B cell (primary cell): ENCODE measurements at regions not wholly inside any gene's neighbourhood (a gene's known extent, or its start where the extent isn't known, plus 50 kb on each side); places are given as distances from the start of the nearest gene placed in this dataset.

Experiments used
- EZH2 ChIP-seq: IDR thresholded peaks from 2 replicates; pipeline ENCODE4 v1.6.1; 2012; ENCODE audit warnings: borderline replicate concordance, low read depth, mild to moderate bottlenecking, moderate library complexity, low read length; ENCODE audit not compliant: insufficient read depth, poor library complexity, severe bottlenecking
- TF ChIP-seq, protein P1 (sequence below): fragments of 200-600 bp; IDR thresholded peaks from one replicate; pipeline ENCODE4 v1.8.0; 2022; ENCODE audit warnings: antibody characterized with exemption, mild to moderate bottlenecking

DNA sequence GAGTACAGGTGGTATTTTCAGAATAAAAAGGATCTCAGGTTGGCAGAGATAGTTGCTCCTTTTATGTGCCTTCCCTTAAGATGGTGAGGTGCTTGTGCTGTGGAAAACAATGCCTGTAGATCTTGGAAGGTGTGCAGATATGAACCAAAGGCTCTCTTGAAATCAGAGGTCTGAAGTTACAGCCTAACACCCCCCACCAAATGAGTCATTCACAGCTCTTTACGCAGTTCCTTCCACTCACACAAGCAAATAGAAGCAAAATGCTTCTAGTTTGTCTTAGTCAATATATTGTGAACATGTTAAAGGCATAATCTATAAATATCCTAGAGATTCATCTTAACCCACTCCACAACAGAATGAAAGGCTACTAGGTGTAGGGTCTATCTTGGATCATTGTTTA is 128.9 kb upstream of the NR5A2 start:
- TF ChIP-seq, protein P1, sequence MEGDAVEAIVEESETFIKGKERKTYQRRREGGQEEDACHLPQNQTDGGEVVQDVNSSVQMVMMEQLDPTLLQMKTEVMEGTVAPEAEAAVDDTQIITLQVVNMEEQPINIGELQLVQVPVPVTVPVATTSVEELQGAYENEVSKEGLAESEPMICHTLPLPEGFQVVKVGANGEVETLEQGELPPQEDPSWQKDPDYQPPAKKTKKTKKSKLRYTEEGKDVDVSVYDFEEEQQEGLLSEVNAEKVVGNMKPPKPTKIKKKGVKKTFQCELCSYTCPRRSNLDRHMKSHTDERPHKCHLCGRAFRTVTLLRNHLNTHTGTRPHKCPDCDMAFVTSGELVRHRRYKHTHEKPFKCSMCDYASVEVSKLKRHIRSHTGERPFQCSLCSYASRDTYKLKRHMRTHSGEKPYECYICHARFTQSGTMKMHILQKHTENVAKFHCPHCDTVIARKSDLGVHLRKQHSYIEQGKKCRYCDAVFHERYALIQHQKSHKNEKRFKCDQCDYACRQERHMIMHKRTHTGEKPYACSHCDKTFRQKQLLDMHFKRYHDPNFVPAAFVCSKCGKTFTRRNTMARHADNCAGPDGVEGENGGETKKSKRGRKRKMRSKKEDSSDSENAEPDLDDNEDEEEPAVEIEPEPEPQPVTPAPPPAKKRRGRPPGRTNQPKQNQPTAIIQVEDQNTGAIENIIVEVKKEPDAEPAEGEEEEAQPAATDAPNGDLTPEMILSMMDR: no peak
- TF ChIP-seq EZH2: no peak
